ENCODE measurements at regions not wholly inside any gene's neighbourhood (a gene's known extent, or its start where the extent isn't known, plus 50 kb on each side); places are given as distances from the start of the nearest gene placed in this dataset.

- Mint-ChIP-seq H3K36me3 (ENCODE audit: unreplicated experiment) (no peaks in the 10 kb centered on the region), H3K4me3 (ENCODE audit: unreplicated experiment) (no peak overlapping the region)
These were observed 159.9 kb downstream of the LYPLAL1 start for GRCh38 chr1:219333626-219334025.

DNA sequence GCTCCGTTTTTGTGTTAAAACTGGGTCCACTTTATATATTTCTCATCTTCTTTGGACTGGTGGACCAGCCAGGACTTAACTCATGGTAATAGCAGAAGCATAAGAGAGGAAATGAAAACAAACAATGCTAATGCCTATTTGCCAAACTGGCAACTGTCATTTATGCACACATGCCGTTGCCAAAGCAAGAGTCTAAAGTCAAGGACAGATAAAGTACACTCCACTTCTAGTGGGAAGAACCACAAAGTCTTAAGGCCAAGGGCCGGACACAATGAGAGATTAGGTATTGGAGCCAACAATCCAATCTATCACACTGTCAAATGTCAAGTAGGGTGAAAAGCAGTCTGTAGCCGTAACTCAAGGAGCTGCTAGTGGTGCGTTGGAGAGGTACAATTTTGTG, 157.7 kb downstream of the LYPLAL1 start:
- TF ChIP-seq, protein P1, sequence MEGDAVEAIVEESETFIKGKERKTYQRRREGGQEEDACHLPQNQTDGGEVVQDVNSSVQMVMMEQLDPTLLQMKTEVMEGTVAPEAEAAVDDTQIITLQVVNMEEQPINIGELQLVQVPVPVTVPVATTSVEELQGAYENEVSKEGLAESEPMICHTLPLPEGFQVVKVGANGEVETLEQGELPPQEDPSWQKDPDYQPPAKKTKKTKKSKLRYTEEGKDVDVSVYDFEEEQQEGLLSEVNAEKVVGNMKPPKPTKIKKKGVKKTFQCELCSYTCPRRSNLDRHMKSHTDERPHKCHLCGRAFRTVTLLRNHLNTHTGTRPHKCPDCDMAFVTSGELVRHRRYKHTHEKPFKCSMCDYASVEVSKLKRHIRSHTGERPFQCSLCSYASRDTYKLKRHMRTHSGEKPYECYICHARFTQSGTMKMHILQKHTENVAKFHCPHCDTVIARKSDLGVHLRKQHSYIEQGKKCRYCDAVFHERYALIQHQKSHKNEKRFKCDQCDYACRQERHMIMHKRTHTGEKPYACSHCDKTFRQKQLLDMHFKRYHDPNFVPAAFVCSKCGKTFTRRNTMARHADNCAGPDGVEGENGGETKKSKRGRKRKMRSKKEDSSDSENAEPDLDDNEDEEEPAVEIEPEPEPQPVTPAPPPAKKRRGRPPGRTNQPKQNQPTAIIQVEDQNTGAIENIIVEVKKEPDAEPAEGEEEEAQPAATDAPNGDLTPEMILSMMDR (IDR thresholded peaks at IDR 0.05; ENCODE audit: partially characterized antibody, unreplicated experiment): no peak
- Mint-ChIP-seq H3K9me3 (ENCODE audit: unreplicated experiment) (no peaks in the 10 kb centered on the region), H3K27ac (ENCODE audit: unreplicated experiment) (no peak overlapping the region)

More at GRCh38 chr1:219333626-219334025, 159.9 kb downstream of the LYPLAL1 start:
- TF ChIP-seq, protein P1 (IDR thresholded peaks at IDR 0.05; ENCODE audit: partially characterized antibody, unreplicated experiment): no peak
- Mint-ChIP-seq H3K27ac (ENCODE audit: unreplicated experiment) (no peak overlapping the region), H3K27me3 (ENCODE audit: unreplicated experiment) (no peaks in the 10 kb centered on the region), H3K9me3 (ENCODE audit: unreplicated experiment) (no peaks in the 10 kb centered on the region), H3K4me1 (ENCODE audit: low read depth, unreplicated experiment) (no peaks in the 10 kb centered on the region)
- DNase-seq: no peak

DNA sequence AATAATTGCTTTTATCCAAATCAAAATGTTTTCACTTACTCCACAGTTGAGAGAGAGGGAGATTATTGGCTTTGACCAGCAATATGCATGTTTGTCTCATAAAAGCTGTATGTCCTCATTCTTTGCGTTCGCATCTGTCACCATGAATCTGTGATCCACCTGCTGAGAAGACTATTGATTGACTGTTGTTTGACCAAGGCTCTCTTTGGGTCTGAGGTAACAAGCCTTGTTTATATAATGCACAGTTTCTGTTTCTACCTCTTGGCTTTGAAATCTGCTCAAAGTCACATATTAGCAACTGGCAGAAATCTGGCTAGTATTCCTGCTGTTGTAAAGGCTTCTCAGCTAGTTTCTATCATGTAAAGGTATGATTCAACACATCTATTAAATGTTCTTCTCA, 157.0 kb downstream of the LYPLAL1 start:
- H3K36me3 Mint-ChIP-seq (ENCODE audit: unreplicated experiment): no peaks in the 10 kb centered on the region
- no peak overlapping the region for H3K27ac Mint-ChIP-seq (ENCODE audit: unreplicated experiment)
- TF ChIP-seq, protein P1 (IDR thresholded peaks at IDR 0.05; ENCODE audit: partially characterized antibody, unreplicated experiment): no peak
- no peak overlapping the region for H3K4me3 Mint-ChIP-seq (ENCODE audit: unreplicated experiment)
- H3K9me3 Mint-ChIP-seq (ENCODE audit: unreplicated experiment): no peaks in the 10 kb centered on the region
- no peak for DNase-seq
- no peaks in the 10 kb centered on the region for H3K27me3 Mint-ChIP-seq (ENCODE audit: unreplicated experiment)
- no peaks in the 10 kb centered on the region for H3K4me1 Mint-ChIP-seq (ENCODE audit: low read depth, unreplicated experiment)

More for the DNA sequence above, 157.7 kb downstream of the LYPLAL1 start:
- Mint-ChIP-seq H3K27me3 (ENCODE audit: unreplicated experiment) (no peaks in the 10 kb centered on the region), H3K36me3 (ENCODE audit: unreplicated experiment) (no peaks in the 10 kb centered on the region), H3K4me3 (ENCODE audit: unreplicated experiment) (no peak overlapping the region), H3K4me1 (ENCODE audit: low read depth, unreplicated experiment) (no peaks in the 10 kb centered on the region)
- no peak for DNase-seq

DNA sequence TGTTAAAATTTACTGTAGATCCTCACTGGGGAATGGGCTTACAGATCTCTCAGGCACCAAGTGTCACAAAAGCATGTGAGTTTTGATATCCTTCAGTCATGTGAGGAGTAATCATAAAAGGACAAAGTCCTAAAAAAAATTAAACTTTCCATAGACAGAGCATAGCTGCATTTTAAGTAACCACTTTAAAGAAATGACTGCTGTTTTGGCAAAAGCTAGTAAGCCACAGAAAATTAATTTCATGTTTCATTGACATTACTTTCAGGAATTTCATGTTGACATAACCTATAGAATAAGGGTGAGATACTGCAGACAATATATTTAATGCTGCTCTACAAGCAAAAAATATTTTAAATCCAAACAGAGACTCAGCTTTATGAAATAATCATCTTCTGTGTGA, 156.3 kb downstream of the LYPLAL1 start:
- no peaks in the 10 kb centered on the region for H3K9me3 Mint-ChIP-seq (ENCODE audit: unreplicated experiment)
- no peak overlapping the region for H3K27ac Mint-ChIP-seq (ENCODE audit: unreplicated experiment)
- H3K4me3 Mint-ChIP-seq (ENCODE audit: unreplicated experiment): no peak overlapping the region
- H3K4me1 Mint-ChIP-seq (ENCODE audit: low read depth, unreplicated experiment): no peaks in the 10 kb centered on the region
- H3K36me3 Mint-ChIP-seq (ENCODE audit: unreplicated experiment): no peaks in the 10 kb centered on the region
- H3K27me3 Mint-ChIP-seq (ENCODE audit: unreplicated experiment): no peaks in the 10 kb centered on the region
- no peak for DNase-seq
- TF ChIP-seq, protein P1 (IDR thresholded peaks at IDR 0.05; ENCODE audit: partially characterized antibody, unreplicated experiment): no peak

- no peak overlapping the region for H3K4me3 Mint-ChIP-seq (ENCODE audit: unreplicated experiment)
- H3K9me3 Mint-ChIP-seq (ENCODE audit: unreplicated experiment): no peaks in the 10 kb centered on the region
- H3K27ac Mint-ChIP-seq (ENCODE audit: unreplicated experiment): no peak overlapping the region
- TF ChIP-seq, protein P1 (IDR thresholded peaks at IDR 0.05; ENCODE audit: partially characterized antibody, unreplicated experiment): no peak
- H3K4me1 Mint-ChIP-seq (ENCODE audit: low read depth, unreplicated experiment): no peaks in the 10 kb centered on the region
- no peak for DNase-seq
- H3K27me3 Mint-ChIP-seq (ENCODE audit: unreplicated experiment): no peaks in the 10 kb centered on the region
- no peaks in the 10 kb centered on the region for H3K36me3 Mint-ChIP-seq (ENCODE audit: unreplicated experiment)
These were observed 155.9 kb downstream of the LYPLAL1 start for GRCh38 chr1:219329578-219329977.

All from glutamatergic neuron (in vitro differentiated cells).